HG03432 (cell line): ENCODE measurements at regions not wholly inside any gene's neighbourhood (a gene's known extent, or its start where the extent isn't known, plus 50 kb on each side); places are given as distances from the start of the nearest gene placed in this dataset.
"Not testable (repeated sequence)": the region's sequence is repeated elsewhere in the genome, so short reads cannot be mapped to it uniquely, and the experiment has no call there.

ENCODE experiments used
- ATAC-seq: cut with Tn5 transposase; IDR thresholded peaks from one replicate; pipeline ENCODE4 v1.9.1; 2021; ENCODE audit warnings: mild to moderate bottlenecking, moderate library complexity; ENCODE audit not compliant: unreplicated experiment

DNA sequence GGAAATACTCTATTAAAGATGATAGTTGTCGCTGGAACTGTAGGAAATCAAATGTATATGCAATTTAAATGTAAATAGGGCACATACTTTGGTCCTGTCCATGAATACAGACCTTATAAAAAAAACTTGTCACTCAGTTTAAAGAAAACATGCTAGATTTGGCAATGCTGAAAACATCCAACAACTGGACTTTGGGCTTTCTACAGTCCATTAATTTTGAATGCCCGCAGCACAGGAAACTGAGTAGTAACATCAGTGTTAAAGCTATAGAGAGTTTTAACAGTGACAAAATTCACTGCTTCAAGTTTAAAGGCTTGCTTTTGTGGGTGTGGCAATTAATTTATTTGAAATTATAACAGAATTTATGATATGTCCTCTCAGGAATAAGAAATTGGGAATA is 578.4 kb downstream of the TRIML1 start:
- ATAC-seq = no peak

DNA sequence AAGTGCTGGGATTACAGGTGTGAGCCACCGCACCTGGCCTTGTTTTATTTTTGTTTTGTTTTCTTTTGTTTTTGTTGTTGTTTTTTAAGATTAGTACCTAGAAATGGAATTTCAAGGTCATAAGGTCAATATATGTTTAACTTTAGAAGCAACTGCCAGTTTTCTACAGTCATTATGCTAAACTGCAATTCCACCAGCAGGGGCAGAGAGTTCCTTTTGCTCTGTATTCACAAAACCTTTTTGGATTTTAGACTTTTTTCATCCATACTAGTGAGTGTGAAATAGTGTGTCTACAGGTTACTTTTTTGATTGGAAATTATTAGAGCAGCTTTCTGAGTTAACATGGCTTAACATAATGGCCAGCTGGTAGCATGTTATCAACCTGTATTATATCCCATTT is 580.6 kb downstream of the TRIML1 start:
- ATAC-seq = no peak

DNA sequence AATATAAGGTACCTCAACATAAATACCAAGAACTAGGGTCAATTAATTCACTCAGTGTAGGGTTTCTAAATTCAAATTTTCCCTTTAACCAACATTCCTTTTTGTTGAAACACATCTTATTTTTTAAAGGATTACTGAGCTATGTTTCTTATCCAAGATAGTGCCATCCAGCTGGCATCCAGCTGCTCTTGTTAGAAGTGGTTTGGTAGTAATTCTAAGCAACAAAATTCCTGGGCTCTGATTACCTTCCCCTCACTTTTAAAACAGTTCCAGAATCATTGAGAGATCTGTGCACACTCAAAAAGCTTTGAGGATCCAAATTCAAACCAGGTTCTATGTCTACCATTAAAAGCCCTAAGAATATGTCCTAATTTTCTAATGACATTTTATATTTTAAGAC is 583.7 kb downstream of the TRIML1 start:
- no peak for ATAC-seq

DNA sequence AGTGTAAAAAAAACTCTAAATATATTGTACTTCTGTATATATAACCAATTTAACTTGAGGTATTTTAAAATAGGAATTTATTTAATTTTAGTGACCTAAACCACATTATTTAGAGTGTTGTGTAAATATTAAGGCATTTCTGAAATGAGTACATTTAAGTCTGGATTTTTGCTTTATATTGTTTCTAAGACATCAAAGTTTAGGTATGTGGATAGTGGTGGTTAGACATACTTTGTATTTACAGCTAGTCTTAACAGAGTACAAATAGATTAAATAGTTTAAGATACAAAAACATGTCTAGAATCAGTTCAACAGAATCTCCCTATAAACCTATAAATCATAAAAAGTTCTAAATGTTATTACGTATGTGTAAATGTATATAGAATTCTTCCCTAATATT is 588.5 kb downstream of the TRIML1 start:
- no peak for ATAC-seq

DNA sequence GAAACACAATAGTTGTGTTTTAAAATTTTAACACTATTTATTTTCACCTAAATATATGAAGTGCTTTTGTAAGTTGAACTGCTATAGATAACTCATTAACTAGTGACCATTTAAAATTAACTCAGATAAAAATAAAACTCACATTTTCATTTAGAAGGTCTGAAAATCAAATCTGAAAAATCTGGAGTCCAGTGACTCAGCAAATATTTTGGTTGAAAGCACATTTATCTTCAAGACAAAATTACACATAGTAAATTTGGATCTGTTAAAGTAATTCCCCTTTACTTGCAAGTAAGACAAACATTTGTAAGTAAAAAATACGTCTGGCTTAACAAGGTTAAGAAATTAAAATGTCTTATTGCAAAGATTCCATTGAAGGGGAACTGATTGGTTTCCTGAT is 589.1 kb downstream of the TRIML1 start:
- no peak for ATAC-seq

DNA sequence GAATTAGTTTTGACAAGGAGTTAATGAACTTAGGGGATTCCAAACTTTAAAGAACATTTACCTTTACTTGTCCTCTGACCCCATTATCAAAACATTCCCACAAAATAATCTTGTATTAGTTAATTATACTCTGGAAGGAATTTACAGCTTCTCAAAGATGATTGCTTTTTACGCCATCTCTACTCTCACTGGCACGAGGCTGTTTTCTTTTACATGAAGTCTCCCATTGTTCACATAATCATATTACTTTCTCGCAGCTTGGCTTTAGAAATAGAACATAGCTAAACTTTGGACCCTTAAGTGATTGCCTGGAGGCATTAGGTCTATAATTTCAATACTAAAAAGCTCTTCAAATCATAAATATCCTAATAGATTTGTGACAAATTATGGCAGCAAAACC is 592.9 kb downstream of the TRIML1 start:
- no peak for ATAC-seq

DNA sequence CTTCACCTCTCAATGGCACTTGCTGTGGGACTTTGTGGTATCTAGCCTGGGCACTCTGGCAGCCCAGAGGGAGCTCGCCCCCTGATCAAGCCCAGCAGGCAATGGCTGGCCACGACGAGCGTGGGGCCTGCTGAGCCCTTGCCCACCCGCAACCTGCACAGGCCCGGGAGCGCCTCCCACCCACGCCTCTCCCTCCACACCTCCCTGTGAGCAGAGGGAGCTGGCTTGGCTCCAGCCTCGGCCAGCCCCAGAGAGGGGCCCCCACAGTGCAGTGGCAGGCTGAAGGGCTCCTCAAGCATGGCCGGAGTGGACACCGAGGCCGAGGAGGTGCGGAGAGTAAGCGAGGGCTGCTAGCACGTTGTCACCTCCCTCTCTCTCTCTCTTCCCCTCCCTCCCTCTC is 595.8 kb downstream of the TRIML1 start:
- ATAC-seq = no peak

DNA sequence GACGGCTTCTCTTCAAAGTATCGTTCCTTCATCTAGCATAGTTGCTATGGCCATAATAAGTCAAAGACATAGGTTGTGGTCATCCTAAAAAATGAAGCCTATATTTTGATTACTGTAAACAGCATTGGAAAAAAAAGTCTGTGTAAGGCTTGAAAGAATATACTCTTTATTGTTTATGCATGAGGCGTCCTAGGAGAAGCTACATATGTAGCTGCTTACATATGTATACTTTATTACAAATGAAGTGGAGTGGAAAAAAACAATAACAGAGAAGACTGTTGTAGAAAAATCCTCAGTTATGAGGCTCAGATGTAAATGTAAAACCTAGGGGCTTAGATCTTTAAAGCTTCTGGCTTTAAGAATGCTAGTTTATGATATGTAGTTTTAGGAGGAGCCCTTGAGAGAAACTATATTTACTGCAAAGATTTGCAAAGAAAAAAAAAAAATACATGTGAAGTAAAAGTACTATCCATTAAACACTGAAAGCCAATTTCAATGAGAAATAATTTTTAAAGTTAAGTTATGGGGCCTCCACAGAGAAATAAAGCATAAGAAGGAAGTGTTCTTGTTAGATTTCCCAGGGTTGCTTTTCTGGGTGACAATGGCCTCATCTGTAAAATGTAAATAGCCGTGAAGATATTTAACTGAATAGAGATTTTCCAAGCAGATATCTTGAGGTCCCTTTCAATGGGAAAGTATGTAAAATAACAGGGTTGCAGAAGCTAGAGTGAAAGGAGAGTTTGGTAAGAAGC is 598.2 kb downstream of the TRIML1 start:
- no peak for ATAC-seq

DNA sequence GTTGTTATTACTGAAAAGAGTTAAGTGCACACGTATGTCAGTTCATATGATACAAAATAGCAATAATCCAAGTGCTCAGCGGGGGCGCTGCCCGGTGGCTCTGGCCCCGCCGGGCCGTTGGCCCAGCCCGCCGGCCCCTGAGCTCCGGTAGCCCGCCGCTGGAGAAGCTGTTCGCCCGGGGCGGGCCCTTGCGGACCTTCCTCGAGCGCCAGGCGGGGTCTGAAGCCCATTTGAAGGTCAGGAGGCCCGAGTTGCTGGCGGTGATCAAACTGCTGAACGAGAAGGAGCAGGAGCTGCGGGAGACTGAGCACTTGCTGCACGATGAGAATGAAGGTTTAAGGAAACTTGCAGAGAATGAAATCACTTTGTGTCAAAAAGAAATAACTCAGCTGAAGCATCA is 599.0 kb downstream of the TRIML1 start:
- ATAC-seq = not testable (repeated sequence)

DNA sequence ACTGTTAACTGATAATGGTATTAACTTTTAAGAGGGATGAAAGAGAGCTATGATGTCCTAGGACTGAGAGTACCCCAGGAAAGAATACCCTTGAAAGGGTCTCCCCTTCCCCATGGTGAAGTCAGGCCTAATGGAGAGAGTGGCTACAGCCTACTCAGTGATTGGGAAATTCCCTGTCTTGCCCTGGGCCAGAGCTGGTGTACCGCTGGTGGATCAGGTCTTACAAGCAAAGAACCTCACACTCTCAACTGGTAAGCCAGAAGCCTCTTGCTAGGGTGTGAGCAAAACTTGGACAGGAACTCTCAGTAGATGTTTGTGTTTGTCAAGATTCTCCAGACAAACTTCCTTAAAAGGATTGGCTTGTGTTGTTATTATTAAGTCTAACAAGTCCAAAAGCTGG is 600.9 kb downstream of the TRIML1 start:
- not testable (repeated sequence) for ATAC-seq

DNA sequence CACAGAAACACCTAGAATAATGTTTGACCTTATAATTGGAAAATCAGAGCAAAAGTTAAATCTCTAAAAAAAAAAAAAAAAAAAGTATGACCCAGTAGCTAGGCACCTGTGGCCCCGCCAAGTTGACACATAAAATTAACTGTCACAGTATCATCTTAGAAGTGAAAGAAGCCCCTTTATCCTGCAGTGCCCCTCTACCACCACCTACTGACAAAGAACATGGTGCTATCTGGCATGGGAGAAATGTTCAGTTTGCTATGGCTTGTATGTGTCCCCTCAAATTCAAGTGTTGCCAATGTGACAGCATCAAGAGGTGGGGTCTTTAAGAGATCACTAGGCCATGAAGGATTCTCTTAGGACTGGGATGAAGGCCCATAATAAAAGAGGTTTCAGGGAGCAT is 601.5 kb downstream of the TRIML1 start:
- not testable (repeated sequence) for ATAC-seq

DNA sequence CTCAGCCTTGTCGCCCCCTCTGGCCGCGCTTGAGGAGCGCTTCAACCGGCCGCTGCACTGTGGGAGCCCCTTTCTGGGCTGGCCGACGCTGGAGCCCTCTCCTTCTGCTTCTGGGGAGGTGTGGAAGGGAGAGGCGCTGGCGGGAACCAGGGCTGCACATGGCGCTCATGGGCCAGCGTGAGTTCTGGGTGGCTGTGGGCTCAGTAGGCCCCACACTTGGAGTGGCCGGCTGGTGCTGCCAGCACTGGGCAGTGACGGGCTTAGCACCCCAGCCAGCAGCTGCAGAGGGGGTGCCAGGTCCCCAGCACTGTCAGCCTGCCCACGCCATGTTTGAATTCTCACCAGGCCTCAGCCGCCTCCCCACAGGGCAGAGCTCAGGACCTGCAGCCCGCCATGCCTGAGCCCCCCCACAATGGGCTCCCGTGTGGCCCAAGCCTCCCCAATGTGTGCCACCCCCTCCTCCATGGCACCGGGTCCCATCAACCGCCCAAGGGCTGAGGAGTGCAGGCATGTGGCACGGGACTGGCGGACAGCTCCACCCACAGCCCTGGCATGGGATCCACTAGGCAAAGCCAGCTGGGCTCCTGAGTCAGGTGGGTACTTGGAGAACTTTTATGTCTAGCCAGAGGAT is 615.2 kb downstream of the TRIML1 start:
- no peak for ATAC-seq

DNA sequence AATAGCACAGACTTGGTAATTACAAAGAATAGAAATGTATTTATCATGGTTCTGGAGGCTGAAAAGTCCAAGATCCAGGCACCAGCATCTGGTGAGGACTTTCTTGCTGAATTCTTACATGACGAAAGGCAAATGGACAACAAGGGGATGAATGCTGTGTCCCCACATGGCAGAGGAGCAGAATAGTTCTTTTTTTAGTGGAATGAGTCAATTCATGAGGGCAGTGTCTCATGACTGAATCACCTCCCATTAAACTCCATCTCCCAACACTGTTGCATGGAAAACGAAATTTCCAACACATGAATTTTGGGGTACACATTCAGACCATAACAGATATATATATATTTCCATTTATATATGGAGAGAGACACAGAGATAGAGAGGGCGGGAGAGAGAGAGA is 628.3 kb downstream of the TRIML1 start:
- ATAC-seq = no peak

DNA sequence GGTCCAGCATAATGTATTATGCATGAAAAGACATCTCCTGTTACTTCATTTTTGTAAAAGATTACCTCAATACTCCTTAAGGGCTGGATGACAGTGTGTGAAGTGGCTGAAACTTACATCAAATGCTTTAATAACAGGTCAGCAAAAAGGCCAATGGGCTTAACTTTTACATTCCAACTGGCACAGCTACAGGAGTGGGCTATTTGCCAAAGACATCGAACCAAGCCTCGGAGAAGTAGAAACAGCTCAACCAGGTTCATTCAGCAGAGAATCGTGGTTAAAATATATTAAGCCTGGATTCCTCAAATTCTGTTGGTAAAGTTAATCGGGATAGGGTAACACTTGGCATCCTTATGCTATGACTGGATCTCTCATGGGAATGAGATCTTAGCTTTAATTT is 639.7 kb downstream of the TRIML1 start:
- ATAC-seq = no peak

DNA sequence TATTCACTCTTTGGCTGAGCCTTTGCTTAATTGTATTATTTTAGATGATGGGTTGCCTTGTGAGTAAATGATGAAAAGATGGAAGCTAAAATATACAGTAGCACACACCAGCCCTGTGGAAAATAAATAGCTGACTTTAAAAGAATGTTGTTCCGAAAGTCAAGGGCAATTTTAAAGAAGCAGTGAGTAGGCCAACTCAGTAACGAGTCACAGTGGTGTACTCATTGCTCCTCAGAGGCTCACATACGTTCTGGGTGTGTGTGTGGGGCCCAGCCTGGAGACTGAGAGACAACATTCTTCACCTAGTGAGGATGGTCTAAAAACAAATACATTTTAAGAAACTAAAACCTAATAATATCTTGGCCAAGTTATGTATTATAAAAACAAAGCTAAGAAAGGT is 640.3 kb downstream of the TRIML1 start:
- no peak for ATAC-seq

DNA sequence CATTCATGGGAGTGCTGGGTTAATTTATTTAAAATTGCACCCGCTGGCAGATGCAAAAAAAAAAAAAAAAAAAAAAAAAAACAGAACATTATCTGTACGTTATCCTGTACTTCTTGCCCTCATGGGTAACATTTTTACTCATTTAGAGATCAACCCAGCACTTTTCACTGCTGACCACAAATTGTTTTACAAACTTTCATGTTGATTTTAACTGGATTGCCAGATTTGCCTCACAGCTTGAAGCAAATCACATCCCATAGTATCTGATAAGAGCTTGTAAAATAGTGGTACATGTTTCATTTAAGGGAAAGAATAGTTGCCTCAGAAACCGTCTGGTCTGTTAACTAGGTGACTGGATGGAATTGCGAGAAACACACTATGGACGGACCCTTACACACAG is 640.8 kb downstream of the TRIML1 start:
- ATAC-seq = no peak

DNA sequence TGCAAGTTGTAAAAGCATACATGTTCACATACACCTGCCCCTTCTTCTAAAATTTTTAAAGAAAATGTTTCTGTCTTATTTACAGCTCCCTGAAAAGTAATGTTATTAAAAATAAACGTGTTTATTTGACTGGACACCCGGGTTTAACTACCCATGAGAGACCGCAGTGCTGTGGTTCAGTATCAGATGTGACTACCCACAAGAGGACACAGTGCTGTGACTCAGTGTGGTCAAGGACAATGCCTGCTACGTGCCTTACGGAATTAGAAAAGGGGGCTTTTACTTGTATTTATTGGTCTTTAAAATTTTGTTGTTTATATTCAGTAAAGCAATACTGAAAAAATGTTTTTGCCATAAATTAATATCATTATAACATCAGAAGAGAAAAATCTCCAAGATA is 641.4 kb downstream of the TRIML1 start:
- ATAC-seq = no peak

DNA sequence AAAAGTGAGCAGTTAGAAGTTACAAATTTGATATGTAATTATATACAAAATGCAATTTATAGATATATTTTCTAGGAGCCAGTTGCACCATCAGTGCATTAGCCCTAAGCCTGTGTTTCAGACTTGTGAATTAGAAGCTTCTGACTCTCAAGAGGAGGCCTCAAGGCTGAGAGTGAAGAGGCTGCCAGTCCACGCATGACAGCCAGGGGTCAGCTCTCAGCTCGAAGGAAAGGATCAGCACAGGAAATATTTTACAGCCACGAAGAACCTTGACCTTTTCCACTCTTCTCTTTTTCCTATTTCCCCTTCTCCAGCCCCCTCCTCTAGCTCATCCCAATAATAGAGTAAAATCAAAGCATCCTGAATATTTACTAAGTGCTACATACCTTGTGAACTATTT is 642.4 kb downstream of the TRIML1 start:
- no peak for ATAC-seq

DNA sequence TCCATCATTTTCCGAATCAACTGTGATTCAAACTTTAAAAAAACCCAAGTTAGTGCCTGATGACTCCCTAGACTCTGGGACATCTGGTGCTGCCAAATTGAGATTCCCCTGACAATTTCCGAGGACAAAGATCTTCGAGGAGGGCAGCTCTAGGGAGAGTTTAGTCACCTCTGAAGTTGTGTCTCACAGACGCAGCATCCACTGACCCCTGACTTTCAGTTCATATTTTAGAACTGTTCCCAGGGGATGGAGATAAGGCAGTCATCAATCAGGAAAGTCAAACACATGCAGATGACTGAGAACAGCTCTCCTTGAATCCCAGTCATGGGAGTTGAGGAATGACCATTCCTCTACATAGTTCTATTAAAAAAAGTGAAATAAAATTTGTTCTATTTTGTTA is 643.9 kb downstream of the TRIML1 start:
- ATAC-seq = no peak

DNA sequence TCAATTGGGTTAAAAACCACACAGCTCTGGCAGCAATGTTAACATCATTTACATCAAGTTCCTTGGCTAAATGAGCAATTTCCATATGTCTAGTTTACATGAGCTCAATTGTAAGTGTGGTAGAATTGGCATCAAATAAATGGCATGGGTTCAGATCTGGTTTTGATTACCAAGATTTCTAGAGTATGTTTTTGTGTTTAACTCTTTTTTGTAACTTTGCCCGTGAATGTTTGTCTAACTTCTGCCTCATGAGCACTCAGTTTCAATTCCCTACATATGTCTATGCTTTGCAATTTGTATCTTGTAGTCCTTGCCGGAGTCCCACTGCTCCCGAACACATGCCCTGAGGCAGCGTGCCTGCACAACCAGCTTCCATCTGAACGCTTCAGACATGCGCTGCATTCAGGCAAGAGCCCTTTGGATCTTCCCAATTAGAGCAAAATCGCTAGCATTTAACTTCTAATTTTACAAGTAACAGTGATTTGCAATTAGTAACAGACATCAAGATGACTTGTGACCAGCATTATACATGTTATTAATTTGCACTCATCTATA is 644.4 kb downstream of the TRIML1 start:
- no peak for ATAC-seq

DNA sequence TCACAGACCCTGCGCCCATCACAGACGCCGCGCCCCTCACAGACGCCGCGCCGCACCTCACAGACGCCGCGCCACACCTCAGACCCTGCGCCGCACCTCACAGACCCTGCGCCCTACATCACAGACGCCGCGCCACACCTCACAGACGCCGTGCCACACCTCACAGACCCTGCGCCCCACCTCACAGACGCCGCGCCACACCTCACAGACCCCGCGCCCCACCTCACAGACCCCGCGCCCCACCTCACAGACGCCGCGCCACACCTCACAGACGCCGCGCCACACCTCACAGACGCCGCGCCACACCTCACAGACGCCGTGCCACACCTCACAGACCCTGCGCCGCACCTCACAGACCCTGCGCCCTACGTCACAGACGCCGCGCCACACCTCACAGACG is 657.4 kb downstream of the TRIML1 start:
- ATAC-seq = not testable (repeated sequence)

DNA sequence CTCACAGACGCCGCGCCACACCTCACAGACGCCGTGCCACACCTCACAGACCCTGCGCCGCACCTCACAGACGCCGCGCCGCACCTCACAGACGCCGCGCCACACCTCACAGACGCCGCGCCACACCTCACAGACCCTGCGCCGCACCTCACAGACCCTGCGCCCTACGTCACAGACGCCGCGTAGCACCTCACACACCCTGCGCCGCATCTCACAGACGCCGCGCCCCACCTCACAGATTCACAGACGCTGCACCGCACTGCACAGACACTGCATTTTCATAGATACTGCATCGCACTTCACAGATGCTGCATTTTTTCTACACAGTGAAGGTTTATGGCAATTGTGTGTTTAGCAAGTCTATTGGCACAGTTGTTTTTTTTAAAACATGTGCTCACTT is 657.8 kb downstream of the TRIML1 start:
- ATAC-seq = not testable (repeated sequence)

DNA sequence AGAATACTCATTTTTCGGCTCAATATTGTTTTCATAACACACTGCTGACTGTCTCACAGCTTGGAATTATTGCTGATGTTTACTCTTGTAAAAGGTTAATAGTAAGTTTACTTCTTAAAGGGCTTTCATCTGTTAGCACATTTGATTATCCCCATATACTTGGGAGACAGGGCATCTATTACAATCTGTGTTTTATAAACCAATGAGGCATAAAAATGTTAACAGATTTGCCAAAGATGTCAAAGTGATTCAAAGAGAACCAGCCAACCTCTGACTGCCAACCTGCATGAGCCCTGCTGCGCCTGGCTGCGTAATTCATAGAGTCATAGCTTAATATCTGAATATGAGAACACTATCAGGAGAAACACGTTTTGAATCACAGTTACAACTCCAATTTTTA is 665.6 kb downstream of the TRIML1 start:
- no peak for ATAC-seq
